ENCODE measurements at regions not wholly inside any gene's neighbourhood (a gene's known extent, or its start where the extent isn't known, plus 50 kb on each side); places are given as distances from the start of the nearest gene placed in this dataset.

DNA sequence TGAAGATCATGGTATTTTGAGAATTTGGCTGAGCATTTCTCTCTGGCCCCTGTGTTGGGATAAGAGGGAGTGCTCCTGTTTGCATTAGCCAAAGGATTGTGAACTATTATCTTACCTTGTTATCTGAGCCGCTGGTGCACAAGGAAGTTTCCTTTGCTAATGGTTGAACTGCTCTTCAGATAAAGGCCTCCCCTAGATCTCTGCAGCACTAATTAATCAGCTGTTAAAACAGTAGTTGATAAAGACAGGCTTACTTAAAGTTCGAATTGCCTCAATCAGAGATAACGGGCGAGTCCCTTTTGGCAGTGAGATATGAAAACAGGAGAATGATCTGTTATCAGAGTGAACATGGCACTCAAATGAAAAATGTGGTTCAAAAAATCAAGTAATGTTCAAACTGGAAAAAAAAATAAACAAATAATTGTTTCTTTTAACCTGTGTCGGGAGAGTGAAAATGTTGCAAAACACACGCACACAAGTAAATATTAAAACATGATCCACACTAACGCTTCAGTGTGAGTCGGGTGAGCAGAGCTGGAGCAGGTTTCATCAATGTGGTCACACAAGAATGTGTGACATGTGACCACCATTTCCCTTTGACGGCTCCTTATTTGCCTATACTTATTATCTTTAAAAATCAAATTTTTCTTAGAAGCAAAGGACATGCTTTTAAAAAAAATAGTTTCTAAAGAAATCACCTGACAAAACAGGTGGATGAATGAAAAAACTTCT, 469.1 kb downstream of the SOX2 start:
- H3K9me3 ChIP-seq (ENCODE audit: control insufficient read depth in 2 of 3, insufficient read depth in 1 of 3, low read length in 3 of 3): no peaks in the 10 kb centered on the region
- H3K27me3 ChIP-seq (ENCODE audit: control insufficient read depth, insufficient read depth, low read length): no peaks in the 10 kb centered on the region
- no peak for FAIRE-seq
- H3K4me3 ChIP-seq (ENCODE audit: low read length in 3 of 3): no peak overlapping the region
- H3K36me3 ChIP-seq (ENCODE audit: control insufficient read depth in 2 of 3, insufficient read depth in 3 of 3, low read length in 3 of 3): no peaks in the 10 kb centered on the region
- no peak overlapping the region for H3K9ac ChIP-seq (ENCODE audit: low read length in 3 of 3)
- TF ChIP-seq, protein P1, sequence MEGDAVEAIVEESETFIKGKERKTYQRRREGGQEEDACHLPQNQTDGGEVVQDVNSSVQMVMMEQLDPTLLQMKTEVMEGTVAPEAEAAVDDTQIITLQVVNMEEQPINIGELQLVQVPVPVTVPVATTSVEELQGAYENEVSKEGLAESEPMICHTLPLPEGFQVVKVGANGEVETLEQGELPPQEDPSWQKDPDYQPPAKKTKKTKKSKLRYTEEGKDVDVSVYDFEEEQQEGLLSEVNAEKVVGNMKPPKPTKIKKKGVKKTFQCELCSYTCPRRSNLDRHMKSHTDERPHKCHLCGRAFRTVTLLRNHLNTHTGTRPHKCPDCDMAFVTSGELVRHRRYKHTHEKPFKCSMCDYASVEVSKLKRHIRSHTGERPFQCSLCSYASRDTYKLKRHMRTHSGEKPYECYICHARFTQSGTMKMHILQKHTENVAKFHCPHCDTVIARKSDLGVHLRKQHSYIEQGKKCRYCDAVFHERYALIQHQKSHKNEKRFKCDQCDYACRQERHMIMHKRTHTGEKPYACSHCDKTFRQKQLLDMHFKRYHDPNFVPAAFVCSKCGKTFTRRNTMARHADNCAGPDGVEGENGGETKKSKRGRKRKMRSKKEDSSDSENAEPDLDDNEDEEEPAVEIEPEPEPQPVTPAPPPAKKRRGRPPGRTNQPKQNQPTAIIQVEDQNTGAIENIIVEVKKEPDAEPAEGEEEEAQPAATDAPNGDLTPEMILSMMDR (IDR thresholded peaks at IDR 0.05; ENCODE audit: borderline replicate concordance, extremely low read depth, insufficient read depth): no peak
- H3K4me1 ChIP-seq (ENCODE audit: control insufficient read depth in 2 of 3, insufficient read depth in 2 of 3, low read depth in 1 of 3, low read length in 3 of 3): no peaks in the 10 kb centered on the region
- intact Hi-C loops (cut with DNase I): no loop called here
- DNase-seq: peak in 1 of 5 donors; percentile 13
- H3K27ac ChIP-seq (ENCODE audit: low read depth in 2 of 2, low read length in 2 of 2): no peak overlapping the region

DNA sequence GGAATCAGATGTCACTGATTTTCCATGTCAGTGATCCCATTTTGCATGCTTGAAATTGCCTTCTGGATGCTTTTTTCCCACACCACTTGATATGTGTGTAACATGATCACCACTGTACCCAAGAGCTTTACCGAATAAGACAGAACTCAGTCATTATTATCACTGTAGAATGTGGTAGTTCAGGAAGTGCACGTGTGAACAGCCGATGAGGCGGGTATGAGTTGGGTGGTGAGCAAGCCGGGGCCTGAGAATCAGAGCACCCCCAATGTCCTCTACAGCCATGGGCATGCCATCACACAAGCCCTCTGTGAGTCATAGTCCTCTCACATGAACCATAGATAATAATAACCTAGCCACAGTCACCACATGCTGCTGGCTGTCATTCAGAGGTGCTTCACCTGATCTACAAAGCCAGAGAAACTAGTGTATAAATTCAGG, 470.8 kb downstream of the SOX2 start:
- Histone ChIP-seq H3K9ac (ENCODE audit: low read length in 3 of 3) (no peak overlapping the region), H3K27ac (ENCODE audit: low read depth in 2 of 2, low read length in 2 of 2) (no peak overlapping the region), H3K4me1 (ENCODE audit: control insufficient read depth in 2 of 3, insufficient read depth in 2 of 3, low read depth in 1 of 3, low read length in 3 of 3) (no peaks in the 10 kb centered on the region), H3K27me3 (ENCODE audit: control insufficient read depth, insufficient read depth, low read length) (no peaks in the 10 kb centered on the region), H3K9me3 (ENCODE audit: control insufficient read depth in 2 of 3, insufficient read depth in 1 of 3, low read length in 3 of 3) (peaks cover 0 to 1% (median 0%) of the 10 kb centered on the region in 3 donors), H3K4me3 (ENCODE audit: low read length in 3 of 3) (no peak overlapping the region), H3K36me3 (ENCODE audit: control insufficient read depth in 2 of 3, insufficient read depth in 3 of 3, low read length in 3 of 3) (no peaks in the 10 kb centered on the region)
- DNase-seq (peak in 2 of 5 donors; percentile 35 to 41), FAIRE-seq (no peak)
- TF ChIP-seq, protein P1 (IDR thresholded peaks at IDR 0.05; ENCODE audit: borderline replicate concordance, extremely low read depth, insufficient read depth): no peak
- intact Hi-C loops (cut with DNase I): no loop called here

DNA sequence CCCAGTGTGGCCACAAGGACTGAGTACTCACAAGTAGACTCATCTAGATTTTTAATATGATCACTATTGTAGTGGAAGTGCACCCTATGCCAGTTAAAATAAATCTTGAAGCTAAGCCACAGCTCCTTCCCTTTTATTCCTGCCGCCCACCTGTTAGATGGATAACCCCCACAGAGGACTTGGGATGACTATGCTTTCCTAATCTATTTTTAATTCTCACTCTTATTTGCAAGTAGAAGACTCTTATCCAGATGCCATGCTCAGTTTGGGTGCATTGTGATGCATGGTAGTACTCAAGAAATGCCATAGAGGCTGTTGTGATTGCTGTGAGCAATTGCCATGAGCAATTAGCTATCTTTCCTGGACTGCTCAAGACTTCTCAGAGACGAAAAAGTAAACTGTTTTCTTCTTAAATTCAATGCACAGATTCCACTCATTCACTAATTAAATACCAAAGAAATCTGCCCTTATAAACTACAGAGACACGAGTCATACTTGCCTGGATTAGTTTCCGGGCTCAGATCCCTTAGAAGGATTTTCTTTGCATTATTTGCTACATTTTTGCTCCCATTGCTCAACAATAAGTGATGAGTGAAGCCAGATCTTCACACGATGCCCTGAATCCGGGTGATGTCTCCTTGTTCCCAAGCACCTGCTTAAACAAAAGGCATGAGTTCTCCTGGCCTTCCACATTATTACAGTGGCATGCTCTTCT, 472.1 kb downstream of the SOX2 start:
- no peak for FAIRE-seq
- no peak for DNase-seq
- Histone ChIP-seq H3K9me3 (ENCODE audit: control insufficient read depth in 2 of 3, insufficient read depth in 1 of 3, low read length in 3 of 3) (peaks cover 0 to 4% (median 0%) of the 10 kb centered on the region in 3 donors), H3K36me3 (ENCODE audit: control insufficient read depth in 2 of 3, insufficient read depth in 3 of 3, low read length in 3 of 3) (no peaks in the 10 kb centered on the region), H3K9ac (ENCODE audit: low read length in 3 of 3) (no peak overlapping the region), H3K27me3 (ENCODE audit: control insufficient read depth, insufficient read depth, low read length) (no peaks in the 10 kb centered on the region), H3K4me3 (ENCODE audit: low read length in 3 of 3) (no peak overlapping the region), H3K4me1 (ENCODE audit: control insufficient read depth in 2 of 3, insufficient read depth in 2 of 3, low read depth in 1 of 3, low read length in 3 of 3) (no peaks in the 10 kb centered on the region), H3K27ac (ENCODE audit: low read depth in 2 of 2, low read length in 2 of 2) (no peak overlapping the region)
- intact Hi-C loops (cut with DNase I): no loop called here
- TF ChIP-seq, protein P1 (IDR thresholded peaks at IDR 0.05; ENCODE audit: borderline replicate concordance, extremely low read depth, insufficient read depth): no peak

Data from kidney (tissue), 13 donors.